H9 (cell line): ENCODE measurements at regions not wholly inside any gene's neighbourhood (a gene's known extent, or its start where the extent isn't known, plus 50 kb on each side); places are given as distances from the start of the nearest gene placed in this dataset.

ENCODE experiments used
- DNase-seq: peaks from one replicate; pipeline ENCODE4 v3.0.0-alpha.2; 2017
- H2AFZ ChIP-seq: one replicate; pipeline ENCODE4 v1.6.1; 2013; ENCODE audit warnings: mild to moderate bottlenecking, low read length, control low read depth, moderate library complexity
- H2AK5ac ChIP-seq: 2 replicates; pipeline ENCODE4 v1.6.1; 2013; ENCODE audit warnings: low read length, control low read depth, mixed read lengths; ENCODE audit not compliant: insufficient read length
- H2BK120ac ChIP-seq: one replicate; pipeline ENCODE4 v1.6.1; 2013; ENCODE audit warnings: low read depth, mild to moderate bottlenecking, low read length, control low read depth, inconsistent platforms; ENCODE audit not compliant: poor library complexity, severe bottlenecking
- H2BK12ac ChIP-seq: 2 replicates; pipeline ENCODE4 v1.6.1; 2013; ENCODE audit warnings: low read length, control low read depth, mixed read lengths, low read depth; ENCODE audit not compliant: insufficient read length
- H2BK15ac ChIP-seq: 2 replicates; pipeline ENCODE4 v1.6.1; 2013; ENCODE audit warnings: low read depth, low read length, control low read depth
- H2BK20ac ChIP-seq: one replicate; pipeline ENCODE4 v1.6.1; 2013; ENCODE audit warnings: low read depth, mild to moderate bottlenecking, low read length, control low read depth, inconsistent platforms; ENCODE audit not compliant: poor library complexity, severe bottlenecking
- H2BK5ac ChIP-seq: 2 replicates; pipeline ENCODE4 v1.6.1; 2013; ENCODE audit warnings: low read length, control low read depth, mixed read lengths; ENCODE audit not compliant: insufficient read length
- H3K14ac ChIP-seq: 2 replicates; pipeline ENCODE4 v1.6.1; 2013; ENCODE audit warnings: low read length, control low read depth; ENCODE audit not compliant: insufficient read depth
- H3K18ac ChIP-seq: 2 replicates; pipeline ENCODE4 v1.6.1; 2013; ENCODE audit warnings: low read depth, mild to moderate bottlenecking, mixed read lengths, low read length, control low read depth; ENCODE audit not compliant: insufficient read length
- H3K23ac ChIP-seq: 2 replicates; pipeline ENCODE4 v1.6.1; 2013; ENCODE audit warnings: low read length, control low read depth, mixed read lengths, low read depth; ENCODE audit not compliant: insufficient read length
- H3K23me2 ChIP-seq: 2 replicates; pipeline ENCODE4 v1.6.1; 2013; ENCODE audit warnings: low read depth, mild to moderate bottlenecking, mixed read lengths, low read length, control low read depth; ENCODE audit not compliant: insufficient read length, poor library complexity, severe bottlenecking
- H3K27ac ChIP-seq: 2 replicates; pipeline ENCODE4 v1.5.1; 2013; ENCODE audit warnings: low read length, control low read depth, mixed read lengths, low read depth; ENCODE audit not compliant: insufficient read length
- H3K27me3 ChIP-seq: 2 replicates; pipeline ENCODE4 v1.6.1; 2013; ENCODE audit warnings: low read length, control low read depth, inconsistent platforms; ENCODE audit not compliant: insufficient read depth
- H3K4ac ChIP-seq: 2 replicates; pipeline ENCODE4 v1.6.1; 2013; ENCODE audit warnings: low read depth, mild to moderate bottlenecking, control low read depth, inconsistent platforms, low read length, moderate library complexity
- H3K4me1 ChIP-seq: 2 replicates; pipeline ENCODE4 v1.6.1; 2013; ENCODE audit warnings: low read length, control low read depth, inconsistent platforms; ENCODE audit not compliant: insufficient read depth
- H3K4me2 ChIP-seq: 2 replicates; pipeline ENCODE4 v1.6.1; 2013; ENCODE audit warnings: low read length, control low read depth, mixed read lengths; ENCODE audit not compliant: insufficient read length, insufficient read depth
- H3K56ac ChIP-seq: 2 replicates; pipeline ENCODE4 v1.6.1; 2013; ENCODE audit warnings: low read depth, mild to moderate bottlenecking, mixed read lengths, low read length, control low read depth; ENCODE audit not compliant: insufficient read length
- H3K79me1 ChIP-seq: 2 replicates; pipeline ENCODE4 v1.6.1; 2013; ENCODE audit warnings: low read depth, mild to moderate bottlenecking, moderate library complexity, low read length, control low read depth, inconsistent platforms; ENCODE audit not compliant: insufficient read depth, poor library complexity, severe bottlenecking
- H3K79me2 ChIP-seq: 2 replicates; pipeline ENCODE4 v1.6.1; 2013; ENCODE audit warnings: low read length, control low read depth, inconsistent platforms; ENCODE audit not compliant: insufficient read depth
- H3K9ac ChIP-seq: 2 replicates; pipeline ENCODE4 v1.6.1; 2013; ENCODE audit warnings: low read length, control low read depth, mixed read lengths; ENCODE audit not compliant: insufficient read length; ENCODE audit errors: extremely low read depth
- H3K9me3 ChIP-seq: one replicate; pipeline ENCODE4 v1.6.1; 2013; ENCODE audit warnings: low read depth, low read length, inconsistent platforms; ENCODE audit not compliant: control insufficient read depth
- H3T11ph ChIP-seq: one replicate; pipeline ENCODE4 v1.6.1; 2013; ENCODE audit warnings: mild to moderate bottlenecking, low read length, control low read depth, inconsistent platforms
- H4K20me1 ChIP-seq: one replicate; pipeline ENCODE4 v1.6.1; 2013; ENCODE audit not compliant: control insufficient read depth, insufficient read length, insufficient read depth
- H4K5ac ChIP-seq: 2 replicates; pipeline ENCODE4 v1.6.1; 2013; ENCODE audit warnings: low read depth, mild to moderate bottlenecking, mixed read lengths, low read length, control low read depth; ENCODE audit not compliant: insufficient read length
- H4K8ac ChIP-seq: replicated peaks from 2 replicates; pipeline ENCODE4 v1.6.1; 2013; ENCODE audit warnings: low read length, control low read depth, mixed read lengths, low read depth; ENCODE audit not compliant: insufficient read length
- H4K91ac ChIP-seq: 2 replicates; pipeline ENCODE4 v1.6.1; 2013; ENCODE audit warnings: low read depth, mild to moderate bottlenecking, moderate library complexity, mixed read lengths, low read length, control low read depth; ENCODE audit not compliant: insufficient read length
- H3K27ac Mint-ChIP-seq, 3 experiments: 2 replicates in 2 of 3; 3 replicates in 1 of 3; pipeline ENCODE4 v1.8.0; 2020 to 2021; ENCODE audit warnings: mixed read lengths in 3 of 3, mild to moderate bottlenecking in 1 of 3, moderate library complexity in 1 of 3
- H3K27me3 Mint-ChIP-seq: 2 replicates; pipeline ENCODE4 v1.8.0; 2021; ENCODE audit warnings: low read depth, mild to moderate bottlenecking, moderate library complexity, mixed read lengths
- H3K36me3 Mint-ChIP-seq, 3 experiments: 2 replicates in 2 of 3; 3 replicates in 1 of 3; pipeline ENCODE4 v1.8.0; 2020 to 2021; ENCODE audit warnings: low read depth in 3 of 3, mixed read lengths in 3 of 3; ENCODE audit not compliant: insufficient read depth in 1 of 3
- H3K4me1 Mint-ChIP-seq, 2 experiments: 2 replicates each; pipeline ENCODE4 v1.8.0; 2020; ENCODE audit warnings: mixed read lengths in 2 of 2
- H3K4me3 Mint-ChIP-seq, 2 experiments: 2 replicates in 1 of 2; 3 replicates in 1 of 2; pipeline ENCODE4 v1.8.0; 2020 to 2021; ENCODE audit warnings: mild to moderate bottlenecking in 2 of 2, mixed read lengths in 2 of 2, moderate library complexity in 1 of 2
- H3K9me3 Mint-ChIP-seq, 2 experiments: 2 replicates in 1 of 2; 3 replicates in 1 of 2; pipeline ENCODE4 v1.8.0; 2020; ENCODE audit warnings: mild to moderate bottlenecking in 2 of 2, mixed read lengths in 2 of 2, moderate library complexity in 1 of 2
- WGBS: extraction: QIAGEN DNeasy Blood & Tissue Kit; methylation state at CpG from one replicate; pipeline ENCODE4 v1.1.7; 2013; ENCODE audit warnings: missing lambda C conversion rate, low lambda C conversion rate, mixed read lengths; ENCODE audit not compliant: insufficient read length; ENCODE audit errors: extremely low coverage; 5-methylcytosine and 5-hydroxymethylcytosine counted together
- TF ChIP-seq, protein P1 (sequence below): fragments of 200-600 bp; sonication (generic); conservative IDR thresholded peaks from 3 replicates; pipeline ENCODE4 v1.8.0; 2021; ENCODE audit warnings: antibody characterized with exemption, mild to moderate bottlenecking

DNA sequence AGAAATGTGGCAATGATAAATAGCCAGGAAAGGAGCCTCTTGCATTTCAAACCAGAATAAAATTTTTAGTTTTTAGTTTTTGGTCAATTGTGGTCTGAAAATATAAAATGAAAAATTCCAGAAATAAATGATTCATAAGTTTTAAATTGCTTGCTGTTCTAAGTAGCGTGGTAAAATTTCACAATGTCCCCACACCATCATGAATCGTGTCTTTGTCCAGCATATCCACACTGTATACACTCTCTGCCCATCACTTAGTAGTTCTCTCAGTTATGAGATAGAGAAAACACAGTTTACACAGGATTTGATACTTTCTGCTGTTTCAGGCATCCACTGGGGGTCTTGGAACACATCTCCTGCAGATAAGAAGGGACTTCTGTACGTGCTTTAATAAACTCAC lies 783.9 kb downstream of the TSN start:
- H3K79me1 ChIP-seq, result no peaks in the 10 kb centered on the region
- H3K4me3 Mint-ChIP-seq, result no peak overlapping the region
- no peak overlapping the region for H2BK5ac ChIP-seq
- H2AK5ac ChIP-seq, result no peak overlapping the region
- no peak overlapping the region for H3T11ph ChIP-seq
- no peak overlapping the region for H2BK20ac ChIP-seq
- H3K9me3 Mint-ChIP-seq, result peaks cover 3% of the 10 kb centered on the region in 2 experiments; a peak in 3 of 5 replicates
- no CpG with 5 or more reads among the region's 3 CpGs for WGBS
- H3K4ac ChIP-seq, result no peak overlapping the region
- TF ChIP-seq, protein P1, sequence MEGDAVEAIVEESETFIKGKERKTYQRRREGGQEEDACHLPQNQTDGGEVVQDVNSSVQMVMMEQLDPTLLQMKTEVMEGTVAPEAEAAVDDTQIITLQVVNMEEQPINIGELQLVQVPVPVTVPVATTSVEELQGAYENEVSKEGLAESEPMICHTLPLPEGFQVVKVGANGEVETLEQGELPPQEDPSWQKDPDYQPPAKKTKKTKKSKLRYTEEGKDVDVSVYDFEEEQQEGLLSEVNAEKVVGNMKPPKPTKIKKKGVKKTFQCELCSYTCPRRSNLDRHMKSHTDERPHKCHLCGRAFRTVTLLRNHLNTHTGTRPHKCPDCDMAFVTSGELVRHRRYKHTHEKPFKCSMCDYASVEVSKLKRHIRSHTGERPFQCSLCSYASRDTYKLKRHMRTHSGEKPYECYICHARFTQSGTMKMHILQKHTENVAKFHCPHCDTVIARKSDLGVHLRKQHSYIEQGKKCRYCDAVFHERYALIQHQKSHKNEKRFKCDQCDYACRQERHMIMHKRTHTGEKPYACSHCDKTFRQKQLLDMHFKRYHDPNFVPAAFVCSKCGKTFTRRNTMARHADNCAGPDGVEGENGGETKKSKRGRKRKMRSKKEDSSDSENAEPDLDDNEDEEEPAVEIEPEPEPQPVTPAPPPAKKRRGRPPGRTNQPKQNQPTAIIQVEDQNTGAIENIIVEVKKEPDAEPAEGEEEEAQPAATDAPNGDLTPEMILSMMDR, result no peak
- no peak overlapping the region for H3K4me2 ChIP-seq
- no peak overlapping the region for H3K23ac ChIP-seq
- H2BK12ac ChIP-seq, result no peak overlapping the region
- no peaks in the 10 kb centered on the region for H3K27me3 ChIP-seq
- H3K27me3 Mint-ChIP-seq, result no peaks in the 10 kb centered on the region
- H3K9ac ChIP-seq, result no peak overlapping the region
- H4K8ac ChIP-seq, result no peak overlapping the region
- no peak overlapping the region for H2BK15ac ChIP-seq
- H2AFZ ChIP-seq, result no peak overlapping the region
- H3K14ac ChIP-seq, result no peak overlapping the region
- H3K56ac ChIP-seq, result no peak overlapping the region
- no peak overlapping the region for H4K5ac ChIP-seq
- peaks cover 0 to 3% (median 0%) of the 10 kb centered on the region in 3 experiments; a peak in 2 of 7 replicates for H3K36me3 Mint-ChIP-seq
- no peaks in the 10 kb centered on the region for H3K9me3 ChIP-seq
- H4K20me1 ChIP-seq, result no peaks in the 10 kb centered on the region
- H3K27ac Mint-ChIP-seq, result no peak overlapping the region
- no peaks in the 10 kb centered on the region for H3K4me1 Mint-ChIP-seq
- H2BK120ac ChIP-seq, result no peak overlapping the region
- H4K91ac ChIP-seq, result no peak overlapping the region
- H3K18ac ChIP-seq, result no peak overlapping the region
- H3K23me2 ChIP-seq, result no peaks in the 10 kb centered on the region
- no peaks in the 10 kb centered on the region for H3K79me2 ChIP-seq
- DNase-seq, result no peak
- H3K27ac ChIP-seq, result no peak overlapping the region
- no peaks in the 10 kb centered on the region for H3K4me1 ChIP-seq
